Kidney tubule cell (primary cell): ENCODE measurements at regions not wholly inside any gene's neighbourhood (a gene's known extent, or its start where the extent isn't known, plus 50 kb on each side); places are given as distances from the start of the nearest gene placed in this dataset.

Source experiments
- DNase-seq: peaks from one replicate; pipeline ENCODE4 v3.0.0-alpha.2; 2018; ENCODE audit warnings: low spot score

DNA sequence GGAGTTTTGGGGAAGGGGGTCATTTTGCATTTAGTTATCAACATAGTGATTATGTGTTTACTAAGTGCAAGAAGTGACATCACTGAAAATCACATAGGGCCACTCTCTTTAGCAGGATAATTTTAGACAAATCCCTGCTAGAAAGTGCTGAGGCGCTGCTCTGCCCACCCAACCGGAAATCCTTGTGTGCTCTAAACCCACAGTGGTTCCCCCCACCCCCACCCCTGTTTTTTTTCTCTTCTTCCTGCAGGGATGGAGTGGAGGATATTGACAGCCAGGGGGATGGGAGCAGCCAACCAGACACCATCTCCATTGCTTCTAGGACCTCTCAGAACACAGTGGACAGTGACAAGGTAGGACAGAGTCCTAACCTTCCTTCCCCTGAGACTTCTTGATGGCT is 234.2 kb upstream of the UMPS start:
- peak; percentile 58 for DNase-seq

DNA sequence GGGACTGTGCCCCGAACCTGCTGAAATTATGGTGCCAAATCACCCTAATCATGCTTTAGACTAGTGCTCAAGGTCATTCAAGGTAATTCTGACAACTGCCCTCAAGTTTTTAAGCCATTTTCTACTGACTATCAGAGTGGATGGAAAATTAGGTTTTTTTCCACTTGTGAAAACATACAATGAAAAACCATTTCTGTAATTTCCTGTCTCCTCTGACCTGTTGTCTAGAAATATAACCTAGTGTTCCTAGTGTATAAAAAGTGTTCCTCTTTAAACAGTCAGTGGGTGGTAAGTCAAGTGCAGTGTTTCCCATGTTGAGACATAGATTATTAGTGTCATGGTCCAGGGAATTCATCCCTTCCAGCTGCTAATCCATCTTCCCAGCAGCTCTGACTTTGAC is 232.8 kb upstream of the UMPS start:
- DNase-seq: no peak

DNA sequence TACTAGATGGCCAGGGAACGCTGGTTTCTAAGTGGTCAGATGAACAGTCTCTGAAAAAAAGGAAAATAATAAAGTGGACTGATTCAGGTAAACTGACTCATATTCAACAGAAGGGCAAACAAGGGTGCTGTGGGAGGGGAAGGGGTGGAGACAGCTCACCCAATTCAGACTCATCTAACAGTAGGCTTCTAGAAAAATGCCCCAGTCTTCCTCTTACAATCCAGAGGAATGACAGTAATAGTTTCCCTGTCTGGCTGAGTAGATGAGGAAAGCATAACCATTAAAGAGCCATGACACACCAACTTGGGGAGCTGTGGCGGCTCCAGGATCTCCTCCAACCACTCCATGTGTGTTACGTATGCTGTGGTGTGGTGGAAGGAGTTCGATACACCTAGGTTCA is 231.4 kb upstream of the UMPS start:
- peak; percentile 73 for DNase-seq

- peak; percentile 50 for DNase-seq
Measured at GRCh38 chr3:124504332-124505059, 225.8 kb upstream of the UMPS start.

- DNase-seq: no peak
Measured at GRCh38 chr3:124509884-124510283, 220.4 kb upstream of the UMPS start.

DNA sequence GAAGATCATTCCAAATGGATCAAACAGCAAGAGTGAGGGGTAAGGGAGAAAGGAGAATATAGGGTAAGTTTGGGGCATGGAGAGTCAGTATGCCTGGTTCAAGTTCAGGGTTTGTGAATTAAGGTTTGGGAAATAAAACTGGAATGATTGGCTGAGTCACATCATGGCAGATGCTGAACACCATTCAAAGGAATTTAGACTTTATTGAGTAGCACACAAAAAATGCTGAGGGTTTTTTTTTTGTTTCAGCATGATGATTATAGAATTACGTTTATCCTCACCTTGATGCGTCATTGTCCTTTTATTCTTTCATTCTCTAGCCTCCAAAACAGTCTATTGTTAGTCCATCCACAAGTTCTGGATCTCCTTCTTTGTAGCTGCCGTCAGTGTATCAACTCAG is 220.0 kb upstream of the UMPS start:
- peak; percentile 73 for DNase-seq

DNA sequence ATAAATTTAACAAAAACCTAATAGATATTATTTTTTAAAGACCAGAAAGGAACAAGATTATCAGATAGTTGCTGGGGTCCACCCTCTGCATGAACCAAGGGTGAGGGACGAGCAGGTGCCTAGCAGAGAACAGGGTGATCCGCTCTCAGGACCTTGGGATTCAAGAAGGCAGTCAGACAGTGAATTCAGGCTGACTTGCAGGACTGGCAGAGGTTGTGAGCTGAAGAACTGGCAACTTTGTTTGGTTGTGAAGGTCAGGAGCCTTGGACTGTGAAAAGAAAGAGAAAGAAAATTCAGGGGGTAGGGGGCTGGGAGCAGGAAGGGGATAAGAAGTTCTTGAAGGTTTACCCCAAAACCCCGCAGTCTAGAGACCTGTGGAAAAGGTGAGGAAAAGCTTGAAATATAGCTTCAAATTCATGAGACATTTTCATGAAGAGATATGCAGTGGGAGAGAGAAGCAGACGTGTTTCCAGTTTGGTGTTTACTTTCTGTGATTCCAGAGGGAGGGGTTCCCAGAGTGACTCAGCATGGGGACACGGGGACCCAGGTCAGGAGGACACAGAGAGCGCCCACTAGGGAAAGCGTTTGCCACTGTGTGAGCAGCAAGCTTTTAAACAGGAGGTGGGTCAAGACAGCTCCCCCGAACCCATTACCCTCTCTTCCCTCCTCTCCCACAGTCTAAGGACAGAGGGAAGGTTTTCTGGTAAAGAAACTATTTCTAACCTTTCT is 217.2 kb upstream of the UMPS start:
- DNase-seq: no peak

DNA sequence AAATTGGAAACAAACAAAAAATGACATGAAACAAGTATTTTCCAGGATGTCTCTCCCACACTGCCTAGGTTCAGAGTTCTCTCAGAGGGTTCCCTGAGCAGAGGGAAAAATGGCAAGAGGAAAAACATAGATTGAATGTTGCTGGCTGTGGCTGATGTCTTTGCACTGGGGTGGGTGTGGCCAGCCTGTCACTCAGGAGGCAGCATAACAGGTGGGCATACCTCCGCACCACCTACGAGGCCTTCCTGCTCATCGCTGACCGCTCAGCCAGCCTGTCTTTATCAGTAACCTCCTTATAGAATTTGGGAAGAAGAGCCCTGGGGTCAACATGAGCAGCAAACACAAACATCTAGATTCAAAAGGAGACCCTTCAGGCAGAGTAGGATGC is 216.6 kb upstream of the UMPS start:
- DNase-seq: no peak

DNA sequence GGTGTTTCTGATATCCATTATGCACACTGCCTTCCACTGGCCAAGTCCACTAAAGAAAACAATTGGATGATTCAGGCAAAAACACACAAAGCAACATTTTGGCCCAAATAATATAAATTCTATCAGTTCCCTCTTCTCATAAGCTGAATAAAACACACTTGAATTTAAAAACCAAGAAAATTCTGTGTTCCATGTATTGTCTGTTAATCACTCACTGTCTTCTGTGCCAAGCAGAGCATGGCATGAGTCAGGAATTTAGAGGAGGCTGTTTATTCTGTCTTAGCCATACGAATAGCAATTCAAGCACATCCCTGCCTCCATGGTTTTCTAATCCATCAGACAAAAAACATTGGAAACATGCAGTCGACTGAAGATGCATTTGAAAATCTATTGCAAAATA is 215.6 kb upstream of the UMPS start:
- DNase-seq: peak; percentile 73

GRCh38 chr3:124516333-124516732 is 213.9 kb upstream of the UMPS start:
- DNase-seq: peak; percentile 44

- DNase-seq: no peak
Measured at GRCh38 chr3:124517306-124517705, 212.9 kb upstream of the UMPS start.

GRCh38 chr3:124518350-124518749 is 211.9 kb upstream of the UMPS start:
- no peak for DNase-seq

DNA sequence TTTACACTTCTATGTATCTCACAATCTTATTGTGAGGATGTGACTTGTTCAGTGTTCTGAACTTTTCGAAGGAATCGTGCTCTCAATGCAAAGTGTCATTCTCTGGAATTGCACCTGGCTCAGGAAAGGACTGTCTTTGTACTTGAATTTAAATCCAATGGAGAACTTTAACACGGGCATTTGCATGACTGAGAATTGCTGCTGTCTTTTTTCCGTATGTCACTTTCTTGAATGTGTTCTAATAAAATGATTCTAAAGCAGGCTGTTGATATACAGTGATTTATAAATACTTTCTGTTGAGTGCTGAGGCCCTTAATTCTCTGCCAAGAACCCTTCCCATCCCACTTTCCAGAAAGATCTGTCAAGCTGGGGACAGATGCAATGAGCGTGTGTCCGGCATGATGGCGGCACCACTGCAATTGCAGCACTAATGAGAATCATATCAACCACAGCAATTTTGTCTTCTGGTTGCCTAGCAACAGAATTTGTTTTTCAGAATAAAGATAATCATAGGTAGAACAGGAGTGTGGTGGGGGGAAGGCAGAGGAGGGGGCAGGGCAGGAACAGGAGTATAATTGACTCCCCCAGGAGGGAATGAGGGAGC is 210.6 kb upstream of the UMPS start:
- no peak for DNase-seq

DNA sequence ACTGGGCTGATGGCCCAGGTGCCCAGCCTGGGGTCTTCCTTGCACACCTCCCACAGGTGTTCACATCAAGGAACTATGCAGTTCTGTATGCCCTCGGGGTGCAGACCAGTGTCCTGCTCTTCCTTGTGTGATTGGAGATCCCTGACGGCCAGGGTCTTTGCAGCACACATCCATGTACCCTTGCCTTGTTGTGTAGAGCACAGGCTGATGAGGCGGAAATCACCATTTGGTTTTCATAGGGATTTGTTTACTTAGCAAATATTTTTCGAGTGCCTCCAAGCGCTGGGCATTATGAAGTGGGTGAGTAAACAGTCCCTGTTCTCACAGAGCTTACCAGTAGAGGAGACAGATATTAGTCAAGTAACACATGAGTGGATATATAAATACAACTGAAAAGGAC is 209.3 kb upstream of the UMPS start:
- DNase-seq: peak; percentile 60

- no peak for DNase-seq
Measured at GRCh38 chr3:124522082-124522625, 208.1 kb upstream of the UMPS start.

- no peak for DNase-seq
Measured at GRCh38 chr3:124526601-124527000, 203.7 kb upstream of the UMPS start.

DNA sequence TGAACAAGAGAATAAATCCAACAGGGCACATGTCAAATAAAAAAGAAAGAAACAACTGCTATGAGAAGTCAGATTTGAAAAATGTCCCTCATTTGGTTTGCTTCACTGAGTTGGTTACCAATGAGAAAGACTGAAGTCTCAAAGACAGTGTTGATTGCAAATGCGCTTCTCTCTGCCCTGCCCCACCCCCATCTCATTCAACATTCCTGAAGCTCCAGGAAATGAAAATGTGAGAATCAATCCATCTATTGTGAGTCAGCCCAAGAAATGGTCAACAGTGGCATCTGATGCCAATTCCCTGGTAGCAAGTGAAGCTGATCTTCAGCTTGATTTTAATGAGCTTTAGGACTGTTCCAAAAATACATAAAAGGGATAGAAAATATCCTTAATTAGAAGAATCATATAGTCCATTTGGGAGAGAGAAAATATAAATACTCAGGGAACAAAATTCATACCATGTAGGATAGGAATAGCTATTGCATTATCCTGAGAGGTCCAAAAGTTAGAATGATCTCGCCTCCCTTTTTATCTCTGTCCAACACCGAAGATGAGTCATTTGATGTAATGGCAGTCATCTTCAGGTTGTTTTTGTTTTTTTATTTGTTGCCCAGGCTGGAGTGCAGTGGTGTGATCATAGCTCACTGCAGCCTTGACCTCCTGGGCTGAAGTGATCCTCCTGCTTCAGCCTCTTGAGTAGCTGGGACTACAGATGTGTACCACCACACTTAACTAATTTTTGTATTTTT is 200.3 kb upstream of the UMPS start:
- peak; percentile 74 for DNase-seq

DNA sequence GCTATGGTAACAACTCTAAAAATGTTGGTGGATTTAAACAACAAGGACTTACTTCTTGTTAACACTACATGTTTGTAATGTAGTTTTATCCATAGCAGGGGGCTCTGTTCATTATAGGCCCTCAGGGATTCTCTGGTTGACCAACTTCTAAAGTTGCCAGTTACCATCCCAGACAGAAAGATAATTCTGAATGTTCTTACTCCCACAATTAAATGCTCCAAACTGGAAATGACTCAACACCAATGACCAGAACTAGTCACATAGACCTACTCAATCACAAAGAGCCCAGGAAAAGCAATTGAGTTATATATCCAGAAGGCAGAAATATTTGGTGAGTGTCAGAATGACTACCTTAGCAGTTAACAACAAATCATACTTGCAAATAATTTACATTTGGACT is 199.3 kb upstream of the UMPS start:
- DNase-seq: peak; percentile 33

DNA sequence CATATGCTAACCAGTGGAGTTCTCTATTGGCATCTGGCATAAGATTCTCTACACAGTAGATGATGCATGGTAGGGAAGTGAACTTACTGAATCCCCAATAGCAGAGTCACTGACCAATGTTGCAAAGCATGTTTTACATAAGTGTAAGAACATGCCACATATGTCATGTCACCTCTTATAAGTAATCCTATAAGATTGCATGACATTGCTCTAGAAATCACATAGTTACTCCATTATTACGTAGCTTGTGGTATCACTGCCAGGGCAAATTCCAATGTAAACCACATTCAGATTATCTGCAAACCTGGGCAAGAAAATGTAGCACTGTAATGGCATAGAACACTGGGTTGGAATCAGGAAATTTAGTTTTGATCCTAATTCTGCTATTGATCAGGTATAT is 198.2 kb upstream of the UMPS start:
- no peak for DNase-seq

DNA sequence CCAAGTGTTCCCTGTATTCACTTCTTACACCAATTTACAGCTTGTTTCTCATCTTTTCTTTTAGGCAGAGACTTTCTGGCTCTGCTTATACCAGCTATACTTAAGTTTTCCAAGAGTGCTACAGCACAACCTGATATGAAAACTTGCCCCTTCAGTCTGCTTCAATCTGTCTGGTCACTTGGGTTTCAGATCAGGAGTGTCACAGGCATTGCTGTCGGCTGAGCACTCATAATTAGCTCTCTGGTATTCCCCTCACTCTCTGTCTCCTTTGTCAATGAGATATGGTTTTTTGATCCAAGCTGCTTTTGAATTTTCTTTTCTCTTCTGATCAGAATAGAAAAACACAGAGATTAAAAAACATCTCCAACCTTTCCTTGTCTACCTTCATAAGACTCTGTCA is 194.9 kb upstream of the UMPS start:
- DNase-seq: no peak

DNA sequence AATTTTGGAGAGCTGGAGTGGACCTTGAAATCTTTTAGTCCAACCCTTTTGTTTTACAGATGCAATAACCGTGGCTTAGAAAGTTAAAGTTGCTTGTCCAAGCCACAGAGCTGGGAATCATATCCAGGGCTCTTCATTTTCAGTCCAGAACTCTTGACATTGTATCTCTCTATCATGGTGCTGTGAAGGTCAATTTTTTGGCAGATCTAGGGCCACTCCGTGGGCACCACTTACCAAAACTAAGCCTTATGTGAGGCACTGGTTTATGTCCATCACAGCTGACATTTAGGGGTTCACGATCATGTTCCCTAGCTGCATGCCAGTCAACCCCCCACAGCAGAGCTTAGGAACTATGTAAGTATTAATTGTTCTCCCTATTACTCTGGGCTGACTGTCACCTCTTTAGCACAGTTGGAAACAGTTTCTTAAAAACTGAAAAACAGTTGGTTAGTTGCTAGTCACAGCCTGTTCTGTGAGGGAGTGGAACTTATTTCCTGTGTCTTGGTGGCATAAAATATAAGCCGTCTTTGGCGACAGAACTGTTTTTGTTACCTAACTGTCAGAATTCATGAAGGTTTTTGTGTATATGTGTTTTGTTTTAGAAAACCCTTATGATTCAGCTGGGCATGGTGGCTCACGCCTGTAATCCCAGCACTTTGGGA is 189.6 kb upstream of the UMPS start:
- DNase-seq: no peak
